HG03521 (cell line): ENCODE measurements at regions not wholly inside any gene's neighbourhood (a gene's known extent, or its start where the extent isn't known, plus 50 kb on each side); places are given as distances from the start of the nearest gene placed in this dataset.

Experiments used
- ATAC-seq: cut with Tn5 transposase; IDR thresholded peaks from one replicate; pipeline ENCODE4 v1.9.1; 2021; ENCODE audit warnings: mild to moderate bottlenecking, moderate library complexity; ENCODE audit not compliant: unreplicated experiment

- no peak for ATAC-seq
Observed at GRCh38 chr5:175201393-175201792, 242.6 kb downstream of the DRD1 start.

- ATAC-seq: no peak
Observed at GRCh38 chr5:175195698-175196656, 248.0 kb downstream of the DRD1 start.

GRCh38 chr5:175181331-175181730 lies 262.7 kb downstream of the DRD1 start:
- no peak for ATAC-seq

GRCh38 chr5:175170899-175171298 lies 273.1 kb downstream of the DRD1 start:
- ATAC-seq: no peak

GRCh38 chr5:175168882-175169507 lies 275.0 kb downstream of the DRD1 start:
- ATAC-seq: no peak

GRCh38 chr5:175166026-175166425 lies 278.0 kb downstream of the DRD1 start:
- ATAC-seq: no peak

GRCh38 chr5:175163586-175164275 lies 280.3 kb downstream of the DRD1 start:
- no peak for ATAC-seq

GRCh38 chr5:175162036-175162435 lies 281.9 kb downstream of the DRD1 start:
- ATAC-seq: no peak

- no peak for ATAC-seq
Observed at GRCh38 chr5:175159956-175160355, 284.0 kb downstream of the DRD1 start.

- ATAC-seq: no peak
Observed at GRCh38 chr5:175148636-175149172, 295.3 kb downstream of the DRD1 start.

- no peak for ATAC-seq
Observed at GRCh38 chr5:175146733-175147132, 297.2 kb downstream of the DRD1 start.

- no peak for ATAC-seq
Observed at GRCh38 chr5:175141421-175141820, 302.6 kb downstream of the DRD1 start.

- no peak for ATAC-seq
Observed at GRCh38 chr5:175133185-175133584, 310.8 kb downstream of the DRD1 start.

- no peak for ATAC-seq
Observed at GRCh38 chr5:175131432-175131831, 312.6 kb downstream of the DRD1 start.

GRCh38 chr5:175129619-175130018 lies 314.4 kb downstream of the DRD1 start:
- ATAC-seq: no peak

- no peak for ATAC-seq
Observed at GRCh38 chr5:175129121-175129520, 314.9 kb downstream of the DRD1 start.

- ATAC-seq: no peak
Observed at GRCh38 chr5:175124821-175125220, 319.2 kb downstream of the DRD1 start.

- no peak for ATAC-seq
Observed at GRCh38 chr5:175124251-175124813, 319.6 kb downstream of the DRD1 start.

- no peak for ATAC-seq
Observed at GRCh38 chr5:175123542-175123941, 320.4 kb downstream of the DRD1 start.

GRCh38 chr5:175121457-175121856 lies 322.5 kb downstream of the DRD1 start:
- ATAC-seq: no peak

- ATAC-seq: no peak
Observed at GRCh38 chr5:175120412-175120811, 323.6 kb downstream of the DRD1 start.
